HuH-7.5 (cell line): ENCODE measurements at regions not wholly inside any gene's neighbourhood (a gene's known extent, or its start where the extent isn't known, plus 50 kb on each side); places are given as distances from the start of the nearest gene placed in this dataset.
"Not testable (repeated sequence)": the region's sequence is repeated elsewhere in the genome, so short reads cannot be mapped to it uniquely, and the experiment has no call there.

ENCODE experiments used
- DNase-seq: peaks from one replicate; pipeline ENCODE4 v3.0.0; 2011; ENCODE audit warnings: low spot score

DNA sequence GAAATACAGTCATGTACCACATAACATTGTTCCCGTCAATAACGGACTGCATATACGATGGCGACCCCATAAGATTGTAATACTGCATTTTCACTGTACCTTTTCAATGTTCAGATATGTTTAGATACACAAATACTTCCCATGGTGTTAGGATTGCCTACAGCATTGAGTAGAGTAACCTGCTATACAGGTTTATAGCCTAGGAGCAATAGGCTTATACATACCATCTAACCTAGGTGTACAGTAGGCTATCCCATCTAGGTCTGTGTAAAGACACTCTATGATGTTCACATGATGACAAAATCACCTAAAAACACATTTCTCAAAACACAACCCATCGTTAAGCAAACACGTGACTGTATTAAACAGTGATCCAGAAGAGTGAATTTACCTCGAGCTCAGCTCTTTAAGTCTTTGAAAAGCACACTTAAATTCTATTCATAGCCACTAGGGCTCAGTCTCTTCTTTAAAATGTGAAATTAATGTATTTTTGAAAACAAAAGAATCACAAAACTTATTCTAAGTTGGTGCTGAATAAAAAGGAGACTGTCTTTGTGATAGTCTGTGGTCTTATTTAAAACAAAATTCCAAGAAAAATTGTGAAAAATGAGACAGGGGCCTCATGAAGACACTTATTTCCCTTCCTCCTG lies 239.1 kb upstream of the ARID2 start:
- no peak for DNase-seq

GRCh38 chr12:45494279-45494678 lies 235.2 kb upstream of the ARID2 start:
- DNase-seq, result no peak

DNA sequence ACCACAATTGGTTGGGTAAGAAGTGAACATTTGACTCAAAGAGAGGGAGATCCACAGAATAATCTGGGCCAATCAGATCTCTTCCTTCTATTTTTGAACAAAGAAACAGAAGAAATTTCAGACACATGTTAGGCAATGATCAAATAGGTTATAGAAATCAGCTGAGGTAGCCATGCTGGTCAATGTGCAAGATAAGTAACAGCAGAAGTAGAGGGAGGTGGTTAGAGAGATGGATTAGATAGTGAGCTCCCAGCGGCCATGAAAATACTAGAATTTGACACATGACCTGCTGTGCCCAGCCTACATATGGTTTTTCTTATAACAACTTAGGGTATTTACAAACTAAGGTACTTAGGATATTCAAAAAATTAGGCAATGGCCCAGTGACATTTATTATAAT lies 230.9 kb upstream of the ARID2 start:
- DNase-seq, result no peak

- DNase-seq, result no peak
Observed at GRCh38 chr12:45502481-45503128, 226.9 kb upstream of the ARID2 start.

DNA sequence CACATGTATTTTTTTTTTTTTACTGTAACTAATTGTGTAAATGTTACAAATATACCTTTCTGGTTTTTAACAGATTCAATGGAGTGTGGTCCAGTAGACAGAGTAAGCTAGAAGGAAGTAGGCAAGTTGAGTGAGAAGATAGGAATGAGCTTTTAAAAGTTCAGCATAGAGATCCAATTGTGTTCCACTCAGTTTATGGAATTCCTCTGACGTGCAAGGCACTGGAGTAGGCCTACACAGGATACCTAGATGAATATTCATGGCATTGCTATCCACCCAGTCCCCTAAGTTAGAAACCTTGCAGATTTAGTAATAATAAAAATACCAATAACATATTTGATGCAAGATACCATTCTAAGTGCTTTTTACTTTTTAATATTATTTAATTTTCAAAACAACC lies 225.6 kb upstream of the ARID2 start:
- DNase-seq, result no peak

DNA sequence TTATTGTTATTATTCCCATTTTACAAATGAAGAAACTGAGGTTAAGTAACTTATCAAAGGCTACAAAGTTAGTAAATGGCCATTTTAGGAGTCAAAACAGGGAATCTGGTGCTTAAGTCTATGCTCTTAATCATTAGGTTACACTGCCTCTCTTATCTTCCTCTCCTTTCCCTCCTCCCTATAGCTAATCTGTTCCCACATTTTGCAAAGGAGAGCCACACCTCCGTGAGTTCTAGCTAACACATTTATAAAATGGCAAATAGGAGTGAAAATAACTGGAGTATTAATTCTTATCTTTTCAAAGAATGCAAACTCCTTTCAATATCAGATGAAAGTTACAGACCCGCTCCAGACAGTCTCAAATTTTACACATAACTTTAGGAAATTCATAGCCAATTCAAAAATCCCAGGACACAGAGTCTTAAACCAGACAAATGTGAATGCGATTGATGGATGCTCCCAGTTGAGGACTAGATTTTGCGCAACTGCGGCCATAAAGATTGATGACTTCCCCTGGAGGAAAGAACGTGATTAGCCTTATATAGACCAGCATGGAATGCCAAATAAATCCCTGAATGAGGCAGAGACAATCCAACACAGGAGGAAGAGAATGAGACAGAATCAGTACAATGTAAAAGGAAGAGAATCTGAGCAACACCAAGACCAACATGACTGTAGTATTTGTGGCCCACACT lies 225.0 kb upstream of the ARID2 start:
- DNase-seq, result no peak

DNA sequence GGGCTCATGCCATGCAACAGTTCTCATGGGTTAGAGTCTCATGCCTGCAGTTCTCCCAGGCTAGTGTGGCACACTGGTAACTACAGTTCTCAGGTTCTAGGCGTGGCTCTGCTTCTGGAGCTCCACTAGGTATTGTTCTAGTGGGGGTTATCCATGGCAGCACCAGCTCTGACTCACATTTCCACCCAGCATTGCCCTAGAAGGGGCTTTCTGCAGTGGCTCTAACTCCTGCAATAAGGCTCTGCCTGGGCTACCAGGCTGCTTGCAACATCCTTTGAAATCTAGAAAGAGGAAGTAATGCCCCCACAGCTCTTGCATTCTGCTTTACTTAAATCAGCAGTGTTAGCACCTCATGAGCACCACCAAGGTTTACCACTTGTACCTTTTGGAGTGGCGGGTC lies 220.3 kb upstream of the ARID2 start:
- DNase-seq, result no peak

DNA sequence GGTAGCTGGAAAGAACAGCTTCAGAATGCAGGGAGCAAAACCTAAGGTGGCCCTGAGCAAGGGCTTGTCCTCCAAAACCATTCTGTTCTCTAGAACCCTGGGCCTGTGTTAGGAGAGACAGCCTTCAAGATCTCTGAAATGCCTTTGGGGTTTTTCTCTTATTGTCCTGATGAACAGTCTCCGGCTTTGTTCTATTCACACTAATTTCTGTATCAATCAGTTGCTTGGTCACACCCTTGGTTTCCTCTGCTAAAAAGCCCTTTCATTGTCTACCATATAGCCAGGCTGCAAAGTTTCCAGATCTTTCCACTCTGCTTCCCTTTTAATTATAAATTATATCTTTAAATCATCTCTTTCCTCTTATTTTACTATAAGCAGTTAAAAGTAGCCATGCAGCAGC lies 219.9 kb upstream of the ARID2 start:
- no peak for DNase-seq

- DNase-seq, result no peak
Observed at GRCh38 chr12:45517381-45517780, 212.1 kb upstream of the ARID2 start.

GRCh38 chr12:45518291-45519235 lies 210.9 kb upstream of the ARID2 start:
- DNase-seq, result no peak

DNA sequence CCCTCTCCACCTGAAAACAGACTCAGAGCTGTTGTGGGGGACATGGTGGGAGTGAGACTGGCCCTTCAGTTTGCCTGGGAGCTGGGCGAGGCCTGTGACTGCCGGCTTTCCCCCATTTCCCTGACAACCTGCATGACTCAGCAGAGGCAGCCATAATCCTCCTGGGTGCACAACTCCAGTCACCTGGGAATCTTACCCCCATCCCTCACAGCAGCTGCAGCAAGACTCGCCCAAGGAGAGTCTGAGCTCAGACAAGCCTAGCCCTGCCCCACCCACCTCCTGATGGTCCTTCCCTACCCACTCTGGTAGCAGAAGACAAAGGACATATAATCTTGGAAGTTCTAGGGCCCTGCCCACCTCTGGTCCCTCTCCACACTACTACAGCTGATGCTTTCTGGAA lies 207.3 kb upstream of the ARID2 start:
- no peak for DNase-seq

DNA sequence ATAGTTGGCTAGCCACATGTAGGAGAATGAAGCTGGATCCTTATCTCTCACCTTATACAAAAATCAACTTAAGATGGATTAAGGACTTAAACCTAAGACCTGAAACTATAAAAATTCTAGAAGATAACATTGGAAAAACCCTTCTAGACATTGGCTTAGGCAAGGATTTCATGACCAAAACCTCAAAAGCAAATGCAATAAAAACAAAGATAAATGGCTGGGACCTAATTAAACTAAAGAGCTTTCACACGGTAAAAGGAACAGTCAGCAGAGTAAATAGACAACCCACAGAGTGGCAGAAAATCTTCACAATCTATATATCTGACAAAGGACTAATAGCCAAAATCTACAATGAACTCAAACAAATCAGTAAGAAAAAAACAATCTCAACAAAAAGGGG lies 202.7 kb upstream of the ARID2 start:
- not testable (repeated sequence) for DNase-seq

DNA sequence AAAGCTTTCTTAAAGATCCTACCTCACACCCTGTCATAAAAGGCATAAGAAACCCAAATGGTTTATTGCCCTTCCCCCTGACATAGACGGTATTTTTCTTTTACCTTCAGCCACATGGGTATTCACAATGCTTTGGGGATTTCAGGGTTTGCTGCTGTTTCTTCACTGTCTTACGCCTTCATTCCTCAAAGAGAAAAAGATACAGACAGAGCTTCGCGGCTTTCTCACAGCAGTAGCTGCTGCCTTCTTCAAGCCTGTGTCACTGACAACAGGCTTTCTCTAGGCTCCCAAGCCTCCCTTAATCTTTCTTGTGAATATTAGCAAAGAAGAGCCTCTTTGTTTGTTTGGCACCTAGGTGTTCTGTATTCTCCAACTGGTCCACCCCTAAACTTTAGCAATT lies 197.4 kb upstream of the ARID2 start:
- no peak for DNase-seq

- no peak for DNase-seq
Observed at GRCh38 chr12:45535610-45536180, 193.8 kb upstream of the ARID2 start.

DNA sequence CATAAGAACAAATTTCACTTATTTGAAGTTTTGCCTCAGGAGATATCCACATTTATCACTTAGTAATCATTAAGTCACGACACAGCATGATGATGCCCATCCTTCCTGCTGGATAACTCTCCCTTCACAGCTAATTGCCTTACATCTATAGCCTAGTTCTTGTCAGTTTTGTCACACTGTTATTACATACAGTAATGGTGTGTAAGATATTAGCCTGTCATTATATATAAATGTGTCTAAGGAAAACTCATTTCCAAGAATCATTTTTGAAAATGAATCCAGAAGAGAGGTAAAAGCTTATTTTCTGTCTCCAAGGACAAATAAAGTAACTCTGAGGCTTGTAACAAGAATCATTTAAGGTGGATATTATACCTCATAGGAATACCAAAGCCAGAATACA lies 193.2 kb upstream of the ARID2 start:
- DNase-seq, result no peak

DNA sequence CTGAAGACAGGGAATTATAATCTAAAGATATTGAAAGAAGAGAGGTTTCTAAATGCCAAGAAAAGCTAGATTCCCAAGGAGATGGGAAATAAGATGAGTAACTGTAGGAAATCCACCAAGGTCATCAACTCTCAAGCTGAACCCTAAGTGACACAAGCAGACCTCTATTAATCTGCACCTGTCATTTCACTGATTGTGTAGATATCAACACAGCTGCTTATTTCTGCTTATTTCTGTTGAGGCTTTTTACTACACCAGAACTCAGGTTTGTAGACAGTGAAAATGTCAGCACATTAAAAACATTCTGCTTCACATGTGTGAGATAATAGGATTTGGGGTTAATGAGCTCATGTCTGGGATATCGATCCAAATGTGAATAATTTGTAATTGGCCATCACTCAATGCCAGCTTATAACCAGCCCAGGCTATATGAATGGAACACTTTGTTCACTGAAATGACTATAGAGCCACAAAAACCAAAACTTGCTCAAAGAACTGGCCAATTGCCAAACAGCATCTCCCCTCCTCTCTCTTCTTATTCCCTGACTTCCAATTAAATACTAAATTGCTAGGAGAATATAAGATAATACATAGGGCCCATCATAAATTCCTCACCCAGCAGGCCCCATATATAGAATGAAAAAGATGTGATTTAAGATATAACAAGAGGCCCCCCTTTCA lies 188.7 kb upstream of the ARID2 start:
- DNase-seq, result no peak

DNA sequence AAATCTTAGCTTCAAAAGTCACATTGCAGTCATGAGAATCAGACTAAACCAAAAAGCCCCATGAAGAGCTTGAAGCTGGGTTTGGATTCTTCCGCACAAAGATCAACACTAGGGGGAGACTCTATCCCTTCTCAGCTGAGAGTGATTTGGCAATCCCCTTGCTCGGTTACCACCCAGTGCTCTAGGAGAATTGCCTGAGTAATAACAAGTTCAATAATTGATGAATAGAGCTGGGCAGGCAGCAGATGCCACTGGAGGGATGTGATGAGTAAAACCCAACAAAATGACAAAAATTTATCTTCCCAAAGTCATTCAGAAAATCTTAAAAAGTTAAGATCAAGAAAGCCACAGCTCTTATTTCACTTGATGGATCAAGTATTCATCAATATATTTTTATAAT lies 185.6 kb upstream of the ARID2 start:
- peak; percentile 51 for DNase-seq

DNA sequence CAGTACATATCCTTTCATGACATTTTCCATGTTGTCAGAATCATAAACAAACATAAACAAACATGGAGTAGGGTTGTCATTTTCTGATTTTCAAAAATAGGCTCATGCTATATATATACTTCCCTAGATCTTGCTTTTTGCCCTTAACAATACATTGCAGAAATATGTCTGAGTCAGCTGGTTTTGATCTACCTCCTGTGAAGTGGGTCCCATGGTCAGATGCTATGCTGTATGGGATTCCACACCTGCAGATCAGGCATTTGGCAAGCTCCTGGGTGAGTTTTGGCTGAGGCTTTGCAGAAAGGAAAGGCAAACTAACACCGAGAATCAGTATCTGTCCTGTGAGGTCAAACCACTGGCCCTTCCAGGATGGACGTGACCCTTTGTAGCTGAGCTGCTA lies 183.0 kb upstream of the ARID2 start:
- DNase-seq, result no peak

DNA sequence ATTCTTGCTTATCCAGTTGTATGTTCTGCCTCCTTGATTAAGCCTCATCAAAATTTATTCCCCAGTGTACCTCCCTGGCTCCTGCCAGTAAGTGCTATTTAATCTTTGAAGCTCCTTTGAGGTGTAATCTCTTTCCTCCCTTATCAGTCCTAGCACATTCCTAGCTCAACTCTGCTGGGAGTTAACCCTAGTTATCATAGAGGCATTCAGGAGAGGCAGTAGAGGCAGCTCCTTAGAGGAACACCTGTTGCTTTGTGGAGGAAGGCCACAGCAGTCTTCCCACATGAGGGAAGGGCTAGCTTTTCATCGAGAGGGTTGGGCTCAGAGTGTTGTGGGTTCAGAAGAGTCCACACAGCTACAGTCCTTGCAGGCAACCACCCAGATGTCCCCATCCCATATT lies 182.4 kb upstream of the ARID2 start:
- no peak for DNase-seq

DNA sequence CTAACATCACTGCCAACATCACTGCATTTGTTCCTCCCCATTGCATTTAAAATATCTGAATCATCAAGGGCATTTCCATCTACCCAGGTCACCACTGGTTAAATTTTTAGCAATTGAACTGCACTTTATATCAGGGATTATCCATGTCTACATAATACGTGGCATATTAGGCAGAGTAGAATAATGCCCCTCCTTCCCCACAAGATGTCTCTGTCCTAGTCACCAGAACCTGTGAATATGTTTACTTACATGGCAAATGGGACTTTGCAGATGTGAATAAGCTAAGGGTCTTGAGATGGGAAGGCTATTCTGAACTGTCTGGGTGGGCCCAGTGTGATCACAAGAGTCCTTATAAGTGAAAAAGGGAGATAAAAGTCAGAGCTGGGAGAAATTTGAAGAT lies 181.7 kb upstream of the ARID2 start:
- no peak for DNase-seq

DNA sequence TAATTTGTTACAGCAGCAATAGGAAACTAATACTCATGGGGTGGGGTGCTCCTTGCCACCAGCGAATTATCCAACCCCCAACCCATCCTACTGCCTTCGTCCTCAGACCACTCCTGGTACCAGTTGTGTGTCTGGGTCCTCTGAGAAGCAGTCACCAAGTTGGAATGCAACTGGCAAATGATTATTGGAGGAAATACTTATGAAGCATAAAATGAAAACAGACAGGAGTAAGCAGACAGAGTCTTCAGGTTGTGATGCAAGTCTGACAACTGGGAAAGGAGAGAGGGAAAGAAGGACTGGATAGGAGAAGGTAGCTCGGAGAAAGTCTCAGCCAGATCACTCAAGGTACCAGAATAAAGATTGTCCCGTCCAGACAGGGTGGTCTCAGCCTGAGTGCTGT lies 181.1 kb upstream of the ARID2 start:
- no peak for DNase-seq
